Peyer's patch (tissue), 4 donors: ENCODE measurements at regions not wholly inside any gene's neighbourhood (a gene's known extent, or its start where the extent isn't known, plus 50 kb on each side); places are given as distances from the start of the nearest gene placed in this dataset.

ENCODE experiments used
- DNase-seq, 3 donors: peaks; one replicate each; pipeline ENCODE4 v3.0.0-alpha.2; 2017 to 2019
- H3K27ac ChIP-seq, 4 donors: fragments of 200-600 bp; sonication (generic); one replicate each; pipeline ENCODE4 v1.5.1; 2016 to 2019
- H3K27me3 ChIP-seq, 2 donors: fragments of 200-600 bp; sonication (generic); one replicate each; pipeline ENCODE4 v1.5.1; 2019
- H3K36me3 ChIP-seq, 3 donors: fragments of 200-600 bp; sonication (generic); one replicate each; pipeline ENCODE4 v1.5.1; 2016 to 2019
- H3K4me1 ChIP-seq, 4 donors: fragments of 200-600 bp; sonication (generic); one replicate each; pipeline ENCODE4 v1.5.1; 2016 to 2019
- H3K4me3 ChIP-seq, 4 donors: fragments of 200-600 bp; sonication (generic); 1 replicate in 3 of 4; 2 replicates in 1 of 4; pipeline ENCODE4 v1.5.1; 2016 to 2019; ENCODE audit warnings: mild to moderate bottlenecking in 1 of 4
- H3K9me3 ChIP-seq, 4 donors: fragments of 200-600 bp; sonication (generic); one replicate each; pipeline ENCODE4 v1.5.1; 2016 to 2019; ENCODE audit warnings: mild to moderate bottlenecking in 1 of 4
- POLR2A ChIP-seq, 2 donors: fragments of 450-650 bp; IDR thresholded peaks; one replicate each; pipeline ENCODE4 v1.5.1; 2017; ENCODE audit warnings: antibody characterized with exemption in 2 of 2, mild to moderate bottlenecking in 2 of 2, moderate library complexity in 2 of 2
- TF ChIP-seq, protein P1 (sequence below), 6 experiments: fragments of 450-650 bp in 4 of 6; fragments of 200-600 bp in 2 of 6; sonication (generic) in 1 of 6; IDR thresholded peaks; one replicate each; pipeline ENCODE4 v1.5.1; 2017 to 2019; ENCODE audit warnings: antibody characterized with exemption in 6 of 6, mild to moderate bottlenecking in 3 of 6, moderate library complexity in 1 of 6

DNA sequence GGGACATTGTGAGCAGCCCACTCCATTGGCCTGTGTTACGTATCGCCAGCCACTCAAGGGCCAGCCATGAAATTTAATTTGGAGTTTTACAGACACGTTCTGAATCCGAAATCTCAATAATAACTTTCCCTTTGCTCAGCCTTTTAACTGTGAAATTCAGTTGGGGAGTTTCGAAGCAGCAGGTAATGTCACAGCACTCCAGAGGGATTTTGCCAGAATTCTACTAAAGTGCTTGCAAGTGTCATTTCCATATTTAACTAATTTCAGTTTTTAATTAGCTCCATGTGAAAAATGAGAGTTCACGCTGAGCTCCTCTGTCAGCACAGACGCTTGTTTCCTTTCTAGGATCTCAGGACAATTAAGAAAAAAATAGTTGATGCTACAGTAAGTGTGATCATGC lies 267.1 kb upstream of the WWC1 start:
- H3K4me1 ChIP-seq: no peaks in the 10 kb centered on the region
- no peaks in the 10 kb centered on the region for H3K27me3 ChIP-seq
- no peak overlapping the region for H3K27ac ChIP-seq
- no peak overlapping the region for H3K4me3 ChIP-seq
- H3K36me3 ChIP-seq: no peaks in the 10 kb centered on the region
- H3K9me3 ChIP-seq: no peaks in the 10 kb centered on the region
- no peak for DNase-seq
- TF ChIP-seq, protein P1, sequence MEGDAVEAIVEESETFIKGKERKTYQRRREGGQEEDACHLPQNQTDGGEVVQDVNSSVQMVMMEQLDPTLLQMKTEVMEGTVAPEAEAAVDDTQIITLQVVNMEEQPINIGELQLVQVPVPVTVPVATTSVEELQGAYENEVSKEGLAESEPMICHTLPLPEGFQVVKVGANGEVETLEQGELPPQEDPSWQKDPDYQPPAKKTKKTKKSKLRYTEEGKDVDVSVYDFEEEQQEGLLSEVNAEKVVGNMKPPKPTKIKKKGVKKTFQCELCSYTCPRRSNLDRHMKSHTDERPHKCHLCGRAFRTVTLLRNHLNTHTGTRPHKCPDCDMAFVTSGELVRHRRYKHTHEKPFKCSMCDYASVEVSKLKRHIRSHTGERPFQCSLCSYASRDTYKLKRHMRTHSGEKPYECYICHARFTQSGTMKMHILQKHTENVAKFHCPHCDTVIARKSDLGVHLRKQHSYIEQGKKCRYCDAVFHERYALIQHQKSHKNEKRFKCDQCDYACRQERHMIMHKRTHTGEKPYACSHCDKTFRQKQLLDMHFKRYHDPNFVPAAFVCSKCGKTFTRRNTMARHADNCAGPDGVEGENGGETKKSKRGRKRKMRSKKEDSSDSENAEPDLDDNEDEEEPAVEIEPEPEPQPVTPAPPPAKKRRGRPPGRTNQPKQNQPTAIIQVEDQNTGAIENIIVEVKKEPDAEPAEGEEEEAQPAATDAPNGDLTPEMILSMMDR (IDR thresholded peaks at IDR 0.05): no peak
- no peak for TF ChIP-seq POLR2A (IDR thresholded peaks at IDR 0.05)

DNA sequence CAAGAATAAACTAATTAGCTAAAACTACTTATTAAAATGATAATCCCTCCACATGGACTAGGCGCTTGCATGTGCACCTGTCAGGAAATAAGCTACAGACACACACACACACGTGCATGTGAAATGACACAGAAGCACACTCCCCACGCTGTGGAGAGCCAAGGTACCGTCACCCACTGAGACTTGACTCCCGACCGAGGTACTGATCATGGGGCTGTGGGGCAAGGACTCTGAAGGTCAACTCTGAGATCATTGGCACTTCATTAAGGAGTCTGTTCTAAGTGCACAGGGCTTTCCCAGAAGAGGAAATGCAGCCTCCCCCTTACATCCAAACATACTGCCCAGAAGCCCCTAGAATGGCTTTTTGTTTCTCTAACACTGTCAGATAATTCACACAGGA lies 264.4 kb upstream of the WWC1 start:
- Histone ChIP-seq H3K4me1 (no peaks in the 10 kb centered on the region), H3K9me3 (no peaks in the 10 kb centered on the region), H3K27ac (no peak overlapping the region), H3K36me3 (no peaks in the 10 kb centered on the region), H3K27me3 (no peaks in the 10 kb centered on the region), H3K4me3 (no peak overlapping the region)
- no peak for DNase-seq
- no peak for TF ChIP-seq POLR2A (IDR thresholded peaks at IDR 0.05)
- TF ChIP-seq, protein P1 (IDR thresholded peaks at IDR 0.05): no peak

DNA sequence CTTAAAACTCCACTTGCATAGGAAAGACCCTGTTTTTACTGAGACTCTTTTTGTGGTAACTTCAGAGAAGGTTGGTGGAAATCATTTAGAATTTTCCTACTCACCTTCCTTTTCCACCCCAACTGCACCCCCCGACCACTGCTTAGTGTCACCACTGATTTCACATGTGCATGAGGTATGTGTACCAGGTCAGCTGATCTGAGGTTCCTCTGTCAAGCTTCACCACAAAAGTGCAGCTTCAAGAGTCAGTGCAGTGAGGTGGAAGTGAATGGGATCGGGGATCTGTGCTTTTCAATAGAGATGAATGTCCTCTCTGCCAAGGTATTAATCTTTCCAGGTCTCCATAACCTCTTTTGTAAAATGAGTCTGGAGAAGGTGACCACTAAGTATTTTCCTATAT lies 260.5 kb upstream of the WWC1 start:
- H3K36me3 ChIP-seq: no peaks in the 10 kb centered on the region
- H3K9me3 ChIP-seq: no peaks in the 10 kb centered on the region
- TF ChIP-seq POLR2A (IDR thresholded peaks at IDR 0.05): no peak
- TF ChIP-seq, protein P1 (IDR thresholded peaks at IDR 0.05): no peak
- H3K4me3 ChIP-seq: no peak overlapping the region
- H3K27me3 ChIP-seq: no peaks in the 10 kb centered on the region
- no peaks in the 10 kb centered on the region for H3K4me1 ChIP-seq
- no peak for DNase-seq
- no peak overlapping the region for H3K27ac ChIP-seq

DNA sequence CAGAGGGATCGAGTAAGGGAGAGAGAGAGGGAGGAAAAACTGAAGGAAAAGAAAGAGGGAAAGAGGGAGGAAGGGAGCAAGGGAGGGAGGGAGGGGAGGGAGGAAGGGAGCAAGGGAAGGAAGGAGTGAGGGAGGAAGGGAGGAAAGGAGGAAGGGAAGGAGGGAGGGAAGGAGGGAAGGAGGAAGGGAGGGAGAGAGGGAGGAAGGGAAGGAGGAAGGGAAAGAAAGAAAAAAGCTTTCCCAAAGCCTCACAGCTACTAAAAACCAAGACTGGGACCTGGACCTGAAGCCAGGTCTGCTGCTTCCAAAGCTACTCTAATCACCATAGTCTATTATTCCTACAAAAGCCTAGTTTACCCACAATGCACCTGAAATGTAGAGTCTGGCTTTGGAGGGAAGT lies 259.8 kb upstream of the WWC1 start:
- H3K36me3 ChIP-seq: no peaks in the 10 kb centered on the region
- no peak for DNase-seq
- H3K27me3 ChIP-seq: no peaks in the 10 kb centered on the region
- H3K27ac ChIP-seq: no peak overlapping the region
- no peak overlapping the region for H3K4me3 ChIP-seq
- H3K9me3 ChIP-seq: no peaks in the 10 kb centered on the region
- H3K4me1 ChIP-seq: no peaks in the 10 kb centered on the region
- no peak for TF ChIP-seq POLR2A (IDR thresholded peaks at IDR 0.05)

DNA sequence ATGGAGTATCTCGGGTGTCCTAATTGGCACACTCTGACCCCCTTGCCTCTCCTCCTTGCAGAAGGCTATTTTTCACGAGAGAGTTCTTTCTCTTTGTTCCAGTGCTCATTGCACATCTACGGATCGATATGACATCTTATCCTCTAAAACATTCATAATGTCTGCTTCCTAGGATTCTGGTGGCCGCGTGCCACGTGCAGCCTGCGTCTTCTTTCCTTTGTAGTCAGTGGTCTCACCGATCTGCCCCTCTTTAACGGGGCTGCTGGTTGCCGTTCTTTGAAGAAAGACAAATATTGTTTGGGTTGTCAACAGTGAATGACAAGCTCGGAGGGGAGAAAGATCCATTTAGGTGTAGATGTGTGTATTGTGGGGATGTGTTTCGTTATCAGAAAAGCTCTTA lies 252.4 kb upstream of the WWC1 start:
- no peaks in the 10 kb centered on the region for H3K27me3 ChIP-seq
- no peak overlapping the region for H3K4me3 ChIP-seq
- DNase-seq: no peak
- H3K27ac ChIP-seq: no peak overlapping the region
- H3K4me1 ChIP-seq: no peaks in the 10 kb centered on the region
- TF ChIP-seq POLR2A (IDR thresholded peaks at IDR 0.05): no peak
- TF ChIP-seq, protein P1 (IDR thresholded peaks at IDR 0.05): no peak
- H3K9me3 ChIP-seq: no peaks in the 10 kb centered on the region
- H3K36me3 ChIP-seq: no peaks in the 10 kb centered on the region

DNA sequence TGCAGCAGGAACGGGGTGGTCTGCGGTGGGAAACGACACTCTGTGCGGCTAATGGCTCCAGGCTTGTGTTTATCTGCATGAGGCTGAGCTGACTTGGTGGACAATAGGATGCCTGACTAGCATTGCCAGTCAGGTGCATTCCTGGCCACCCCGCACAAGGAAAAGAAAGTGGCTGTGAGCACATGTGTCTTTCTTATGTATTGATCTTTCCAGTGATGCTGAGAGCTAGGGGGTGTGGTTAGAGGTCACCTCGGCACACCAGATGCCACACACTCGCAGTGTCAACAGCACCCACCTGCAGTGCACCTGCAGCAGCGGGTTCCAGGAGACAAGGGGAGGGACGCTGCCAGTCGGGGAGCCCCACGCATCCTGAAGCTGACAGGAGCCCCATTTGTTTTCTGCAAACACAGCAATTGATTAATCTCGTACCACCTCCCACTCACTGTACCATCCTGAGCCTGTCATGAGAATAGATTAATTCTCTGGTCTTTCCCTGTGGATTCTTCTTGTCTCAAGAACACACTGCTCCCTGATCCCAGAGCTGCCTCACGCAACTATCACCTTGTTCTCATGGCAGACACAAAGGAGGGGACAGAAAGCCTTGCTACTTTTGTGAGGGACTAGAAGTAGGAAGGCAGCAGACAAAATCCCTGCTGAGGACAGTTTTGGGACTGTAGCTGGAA lies 251.7 kb upstream of the WWC1 start:
- no peak for DNase-seq
- Histone ChIP-seq H3K4me3 (no peak overlapping the region), H3K27me3 (no peaks in the 10 kb centered on the region), H3K27ac (no peak overlapping the region), H3K4me1 (no peaks in the 10 kb centered on the region), H3K36me3 (no peaks in the 10 kb centered on the region), H3K9me3 (no peaks in the 10 kb centered on the region)
- TF ChIP-seq POLR2A (IDR thresholded peaks at IDR 0.05): no peak
- TF ChIP-seq, protein P1 (IDR thresholded peaks at IDR 0.05): no peak
